Heart right ventricle (tissue), 16 donors: ENCODE measurements at regions not wholly inside any gene's neighbourhood (a gene's known extent, or its start where the extent isn't known, plus 50 kb on each side); places are given as distances from the start of the nearest gene placed in this dataset.

Experiments
- ATAC-seq, 8 donors: fragments of 200-7000 bp; cut with Tn5 transposase; one replicate each; pipeline ENCODE4 v1.9.1; 2020; ENCODE audit warnings: mild to moderate bottlenecking in 8 of 8, moderate library complexity in 8 of 8, moderate number of reproducible peaks in 1 of 8
- DNase-seq, 2 donors: peaks; one replicate each; pipeline ENCODE4 v3.0.0-alpha.2; 2020
- H3K27ac ChIP-seq, 10 donors: fragments of 200-600 bp; sonication (generic) in 2 of 10; one replicate each; pipeline versions ENCODE4 v1.5.0 to v1.8.0; 2020 to 2022; ENCODE audit warnings: mild to moderate bottlenecking in 3 of 10
- H3K27me3 ChIP-seq, 7 donors: fragments of 200-600 bp; one replicate each; pipeline ENCODE4 v1.8.0; 2021 to 2022; ENCODE audit warnings: mild to moderate bottlenecking in 2 of 7
- H3K36me3 ChIP-seq, 9 donors: fragments of 200-600 bp; sonication (generic) in 1 of 9; one replicate each; pipeline versions ENCODE4 v1.5.0 to v1.8.0; 2020 to 2022; ENCODE audit warnings: mild to moderate bottlenecking in 2 of 9
- H3K4me1 ChIP-seq, 9 donors: fragments of 200-600 bp; sonication (generic) in 1 of 9; one replicate each; pipeline versions ENCODE4 v1.5.0 to v1.8.0; 2020 to 2022; ENCODE audit warnings: mild to moderate bottlenecking in 4 of 9
- H3K4me3 ChIP-seq, 10 donors: fragments of 200-600 bp; sonication (generic) in 2 of 10; one replicate each; pipeline versions ENCODE4 v1.5.0 to v1.8.0; 2020 to 2022; ENCODE audit warnings: mild to moderate bottlenecking in 7 of 10, moderate library complexity in 2 of 10
- H3K9me3 ChIP-seq, 11 donors: fragments of 200-600 bp in 10 of 11; sonication (generic) in 2 of 11; one replicate each; pipeline versions ENCODE4 v1.5.0 to v1.8.0; 2013 to 2022; ENCODE audit warnings: mild to moderate bottlenecking in 2 of 11, control low read depth in 1 of 11, moderate library complexity in 1 of 11
- CTCF ChIP-seq, 9 donors: fragments of 200-600 bp; sonication (generic) in 2 of 9; IDR thresholded peaks; one replicate each; pipeline versions ENCODE4 v1.5.0 to v1.8.0; 2021 to 2022; ENCODE audit warnings: antibody characterized with exemption in 9 of 9, mild to moderate bottlenecking in 5 of 9, moderate library complexity in 1 of 9
- whole genome bisulfite sequencing, 2 donors: extraction: QIAGEN DNeasy Blood & Tissue Kit; methylation state at CpG; one replicate each; pipeline ENCODE4 v1.1.7; 2013; ENCODE audit warnings: inconsistent platforms in 1 of 2; 5-methylcytosine and 5-hydroxymethylcytosine counted together
- intact Hi-C, 10 donors: fragments of 100-400 bp; cut with DNase I; formaldehyde crosslinking; loops; one replicate each; pipeline versions ENCODE4 v1.11.1 to v1.14.2; 2022
- donor health status: Arrhythmogenic right ventricular cardiomyopathy.
- donor health status: ischemic (EF 13 %, LVEDD 7.1; RV severe dilation, severe dysfunction).
- donor health status: healthy with polysubstance abuse.
- donor health status: DM: no; HTN: yes; CAD: no.
- donor health status: DM: no; HTN: no; CAD: no.
- donor health status: ischemic (EF 25% LVEDD 6.9; RV normal size, moderate dysfunction).
- donor health status: ischemic (EF 25% LVEDD 5.7; RV mildly dilated, moderate dysfunction).
- donor health status: healthy.
- donor health status: DM: yes; HTN: yes; CAD: no.
- donor health status: Ischemic cardiomyopathy.
- donor health status: ischemic (EF 35%, LVEDD 5.7; RV mildly dilated, moderate dysfunction).
- donor health status: nonischemic (EF 11% LVEDD 7.7; RV severe dilation, severe dysfunction).
- donor health status: DM: yes; HTN: yes; CAD: no.
- donor health status: PGD.
- donor health status: ischemic (EF 29% LVEDD 5.4; RV normal size, mild dysfunction).
- donor health status: nonischemic (EF 23%, LVEDD 6.1; RV moderate dilation, normal function).

DNA sequence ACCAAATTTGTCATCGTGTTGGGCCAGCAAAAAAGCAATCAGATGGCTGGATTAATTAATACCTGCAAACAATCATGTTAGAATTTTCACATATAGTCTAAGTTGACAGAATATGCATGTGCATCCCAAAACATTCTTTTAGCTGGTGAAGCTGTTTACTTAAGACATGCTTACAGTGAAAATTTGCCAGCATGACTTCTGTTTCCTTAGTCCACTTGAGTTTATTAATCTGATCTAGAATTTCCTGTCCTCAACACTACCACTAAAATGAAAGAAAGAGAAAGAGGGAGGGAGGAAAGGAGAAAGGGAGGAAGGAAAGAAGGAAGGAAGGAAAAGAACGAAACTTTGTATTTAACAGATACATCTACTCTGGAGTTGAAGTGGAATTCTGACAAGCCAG lies 2109.9 kb upstream of the PIK3C3 start:
- Histone ChIP-seq H3K4me1 (peaks cover 0 to 16% (median 8%) of the 10 kb centered on the region in 9 donors), H3K27ac (no peak overlapping the region), H3K9me3 (no peaks in the 10 kb centered on the region), H3K4me3 (no peak overlapping the region), H3K27me3 (peaks cover 0 to 26% (median 12%) of the 10 kb centered on the region in 7 donors), H3K36me3 (no peaks in the 10 kb centered on the region)
- WGBS, 2 donors = 59 to 70% methylated on average over 2 of the region's 2 CpGs
- DNase-seq (no peak), ATAC-seq (no peak)
- intact Hi-C loops = loop anchor here in 1 of 10 donors (10.0 kb wide), 1 partner anchor 150 kb away; no protein-coding TSS in a partner anchor
- no peak for TF ChIP-seq CTCF (IDR thresholded peaks at IDR 0.05)

GRCh38 chr18:39843546-39843945 lies 2111.5 kb upstream of the PIK3C3 start:
- intact Hi-C loops = loop anchor here in 1 of 10 donors (10.0 kb wide), 1 partner anchor 151 kb away; no protein-coding TSS in a partner anchor
- 79 to 87% methylated on average over 4 of the region's 4 CpGs for WGBS, 2 donors
- H3K27ac ChIP-seq = no peak overlapping the region
- peaks cover 0 to 16% (median 8%) of the 10 kb centered on the region in 9 donors for H3K4me1 ChIP-seq
- TF ChIP-seq CTCF (IDR thresholded peaks at IDR 0.05) = no peak
- no peak overlapping the region for H3K4me3 ChIP-seq
- no peaks in the 10 kb centered on the region for H3K9me3 ChIP-seq
- H3K27me3 ChIP-seq = peaks cover 0 to 30% (median 23%) of the 10 kb centered on the region in 7 donors
- H3K36me3 ChIP-seq = no peaks in the 10 kb centered on the region
- DNase-seq (no peak), ATAC-seq (no peak)

DNA sequence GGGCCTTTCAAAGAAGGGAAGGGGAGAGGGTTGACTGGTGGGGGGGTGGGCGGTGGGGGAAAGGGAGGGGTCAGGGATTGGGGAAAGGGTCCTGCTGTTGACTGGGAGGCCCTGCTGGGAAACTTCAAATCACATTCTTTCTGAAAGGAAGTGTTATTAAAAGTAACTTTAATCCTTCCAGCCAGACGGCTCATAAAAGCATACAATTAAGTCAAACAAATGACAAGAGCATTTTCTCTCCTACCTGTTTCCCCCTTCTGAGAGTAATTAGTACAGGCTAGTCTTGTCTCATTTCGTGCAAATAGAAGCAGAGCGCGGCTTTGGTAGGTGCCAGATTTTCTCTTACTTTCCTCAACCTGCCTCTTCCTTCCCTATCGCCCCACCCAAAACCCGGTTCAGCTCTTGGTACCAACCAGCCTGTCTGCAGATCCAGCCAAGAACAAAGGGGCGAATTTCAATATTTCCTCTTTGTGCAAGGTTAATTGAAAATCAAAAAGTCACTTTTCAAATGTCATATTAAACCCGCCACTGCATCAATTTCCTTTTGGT lies 2112.6 kb upstream of the PIK3C3 start:
- TF ChIP-seq CTCF (IDR thresholded peaks at IDR 0.05) = no peak
- DNase-seq (no peak), ATAC-seq (no peak)
- 59 to 61% methylated on average over 9 of the region's 9 CpGs for WGBS, 2 donors
- no peak overlapping the region for H3K4me3 ChIP-seq
- no peaks in the 10 kb centered on the region for H3K36me3 ChIP-seq
- H3K27me3 ChIP-seq = peaks cover 0 to 38% (median 23%) of the 10 kb centered on the region in 7 donors
- H3K4me1 ChIP-seq = peaks cover 0 to 16% (median 8%) of the 10 kb centered on the region in 9 donors
- intact Hi-C loops = loop anchor here in 1 of 10 donors (10.0 kb wide), 1 partner anchor 152 kb away; no protein-coding TSS in a partner anchor
- H3K9me3 ChIP-seq = no peaks in the 10 kb centered on the region
- no peak overlapping the region for H3K27ac ChIP-seq

GRCh38 chr18:39841482-39842365 lies 2113.3 kb upstream of the PIK3C3 start:
- peak; percentile 4 to 20 for DNase-seq
- no peak overlapping the region for H3K27ac ChIP-seq
- WGBS, 2 donors = 2 to 4% methylated on average over 47 of the region's 47 CpGs
- TF ChIP-seq CTCF (IDR thresholded peaks at IDR 0.05) = peak in 6 of 9 donors; percentile 8 to 32 (median 24)
- peak overlapping the region in 8 of 10 donors; percentile 1 to 46 (median 34) for H3K4me3 ChIP-seq
- H3K4me1 ChIP-seq = peaks cover 0 to 16% (median 8%) of the 10 kb centered on the region in 9 donors
- peaks cover 0 to 38% (median 23%) of the 10 kb centered on the region in 7 donors for H3K27me3 ChIP-seq
- H3K9me3 ChIP-seq = no peaks in the 10 kb centered on the region
- ATAC-seq = peak in 5 of 8 donors; percentile 11 to 69 (median 60)
- H3K36me3 ChIP-seq = no peaks in the 10 kb centered on the region
- intact Hi-C loops = loop anchor here in 1 of 10 donors (10.0 kb wide), 1 partner anchor 153 kb away; no protein-coding TSS in a partner anchor
